H1 (cell line): ENCODE measurements at regions not wholly inside any gene's neighbourhood (a gene's known extent, or its start where the extent isn't known, plus 50 kb on each side); places are given as distances from the start of the nearest gene placed in this dataset.

Experiments used
- CTCF ChIA-PET: fragments of 300-600 bp; sonication (Branson Sonifier 250); formaldehyde crosslinking; loops from one replicate; lab custom pipeline; 2021; ENCODE audit not compliant: partially characterized antibody; lab: Charles Lee
- POLR2A ChIA-PET: fragments of 300-600 bp; sonication (Branson Sonifier 250); formaldehyde crosslinking; loops from one replicate; lab custom pipeline; 2021; ENCODE audit warnings: inconsistent platforms; ENCODE audit not compliant: partially characterized antibody; lab: Charles Lee
- DNase-seq, 2 experiments: peaks; one replicate each; pipeline versions ENCODE4 v3.0.0 to v3.0.0-alpha.2; 2010 to 2022; ENCODE audit warnings: low spot score in 2 of 2, low read depth in 1 of 2, mixed read lengths in 1 of 2
- FAIRE-seq: peaks from 2 replicates; lab custom pipeline; 2011; peaks lifted over from hg19 to GRCh38; lab: Jason Lieb, UNC
- H2AFZ ChIP-seq: 2 replicates; pipeline ENCODE4 v1.8.1; 2012; ENCODE audit warnings: low read length, inconsistent platforms
- H2AK5ac ChIP-seq: 2 replicates; pipeline ENCODE4 v1.6.1; 2013; ENCODE audit warnings: low read depth, low read length
- H2BK120ac ChIP-seq: replicated peaks from 2 replicates; pipeline ENCODE3; 2013; ENCODE audit warnings: low read depth, low read length, inconsistent platforms
- H2BK12ac ChIP-seq: 2 replicates; pipeline ENCODE4 v1.6.1; 2013; ENCODE audit warnings: low read depth, low read length
- H2BK15ac ChIP-seq: 2 replicates; pipeline ENCODE4 v1.6.1; 2013; ENCODE audit warnings: low read length
- H2BK20ac ChIP-seq: 2 replicates; pipeline ENCODE4 v1.6.1; 2013; ENCODE audit warnings: low read length
- H2BK5ac ChIP-seq: 2 replicates; pipeline ENCODE4 v1.6.1; 2013; ENCODE audit warnings: low read depth, low read length
- H3K14ac ChIP-seq: 2 replicates; pipeline ENCODE4 v1.6.1; 2013; ENCODE audit warnings: inconsistent platforms; ENCODE audit not compliant: insufficient read length
- H3K18ac ChIP-seq: 2 replicates; pipeline ENCODE4 v1.6.1; 2013; ENCODE audit warnings: low read length; ENCODE audit errors: extremely low read depth
- H3K23ac ChIP-seq: 2 replicates; pipeline ENCODE4 v1.6.1; 2013; ENCODE audit warnings: inconsistent platforms; ENCODE audit not compliant: insufficient read length
- H3K23me2 ChIP-seq: 2 replicates; pipeline ENCODE4 v1.6.1; 2013; ENCODE audit warnings: low read depth, low read length
- H3K27ac ChIP-seq: 2 replicates; pipeline ENCODE4 v1.6.1; 2011; ENCODE audit warnings: low read depth, low read length, inconsistent platforms
- H3K27me3 ChIP-seq, 4 experiments: replicated peaks in 1 of 4; 1 replicate in 1 of 4; 2 replicates in 3 of 4; pipeline versions ENCODE4 v1.6.1 to v1.8.1; 2011 to 2013; ENCODE audit warnings: low read length in 3 of 4, mild to moderate bottlenecking in 3 of 4, inconsistent platforms in 2 of 4, mixed read lengths in 2 of 4, moderate library complexity in 1 of 4; ENCODE audit not compliant: control insufficient read depth in 3 of 4, insufficient read depth in 3 of 4; ENCODE audit errors: extremely low read depth in 1 of 4
- H3K36me3 ChIP-seq, 4 experiments: 2 replicates each; pipeline versions ENCODE4 v1.6.1 to v1.8.1; 2011 to 2013; ENCODE audit warnings: mild to moderate bottlenecking in 4 of 4, low read length in 3 of 4, moderate library complexity in 2 of 4, control low read depth in 1 of 4, inconsistent platforms in 1 of 4; ENCODE audit not compliant: insufficient read depth in 4 of 4, control insufficient read depth in 2 of 4
- H3K4ac ChIP-seq: replicated peaks from 2 replicates; pipeline ENCODE3; 2013; ENCODE audit warnings: low read length, low read depth, mixed read lengths, inconsistent platforms; ENCODE audit not compliant: insufficient read length
- H3K4me1 ChIP-seq, 4 experiments: replicated peaks in 1 of 4; 1 replicate in 1 of 4; 2 replicates in 3 of 4; pipeline versions ENCODE4 v1.6.1 to v1.8.1; 2011 to 2013; ENCODE audit warnings: low read length in 3 of 4, inconsistent platforms in 2 of 4, mixed read lengths in 1 of 4; ENCODE audit not compliant: insufficient read depth in 4 of 4, control insufficient read depth in 3 of 4
- H3K4me2 ChIP-seq, 2 experiments: 2 replicates each; pipeline versions ENCODE4 v1.6.1 to v1.8.1; 2011 to 2013; ENCODE audit warnings: low read depth in 2 of 2, low read length in 2 of 2, control low read depth in 1 of 2, inconsistent platforms in 1 of 2, mild to moderate bottlenecking in 1 of 2; ENCODE audit not compliant: insufficient read depth in 1 of 2
- H3K4me3 ChIP-seq, 4 experiments: fragments of 200-600, 300-600 bp in 1 of 4; sonication (generic), shearing (Covaris generic), sonication (Bioruptor Twin) in 1 of 4; 2 replicates each; pipeline versions ENCODE4 v1.5.1 to v1.8.1; 2011 to 2016; ENCODE audit warnings: low read length in 4 of 4, low read depth in 3 of 4, control low read depth in 2 of 4, inconsistent platforms in 2 of 4, mild to moderate bottlenecking in 2 of 4, mixed read lengths in 1 of 4, moderate library complexity in 1 of 4; ENCODE audit not compliant: insufficient read depth in 2 of 4; ENCODE audit errors: extremely low read depth in 1 of 4
- H3K56ac ChIP-seq: replicated peaks from 2 replicates; pipeline ENCODE3; 2013; ENCODE audit warnings: low read depth, mild to moderate bottlenecking, mixed read lengths, low read length, inconsistent platforms; ENCODE audit not compliant: insufficient read length
- H3K79me1 ChIP-seq: 2 replicates; pipeline ENCODE4 v1.6.1; 2013; ENCODE audit warnings: low read depth, low read length, control low read depth
- H3K79me2 ChIP-seq, 2 experiments: 2 replicates each; pipeline versions ENCODE4 v1.6.1 to v1.8.1; 2012 to 2013; ENCODE audit warnings: low read length in 2 of 2, mild to moderate bottlenecking in 2 of 2, inconsistent platforms in 1 of 2; ENCODE audit not compliant: insufficient read depth in 2 of 2, control insufficient read depth in 1 of 2
- H3K9ac ChIP-seq, 4 experiments: replicated peaks in 1 of 4; 1 replicate in 1 of 4; 2 replicates in 3 of 4; pipeline versions ENCODE4 v1.6.1 to v1.8.1; 2011 to 2013; ENCODE audit warnings: low read depth in 3 of 4, low read length in 3 of 4, control low read depth in 2 of 4, mild to moderate bottlenecking in 2 of 4, moderate library complexity in 2 of 4, inconsistent platforms in 1 of 4; ENCODE audit errors: extremely low read depth in 1 of 4
- H3K9me3 ChIP-seq, 2 experiments: 2 replicates each; pipeline versions ENCODE4 v1.6.1 to v1.8.1; 2012 to 2013; ENCODE audit warnings: mild to moderate bottlenecking in 2 of 2, moderate library complexity in 2 of 2, control low read depth in 1 of 2, inconsistent platforms in 1 of 2, low read depth in 1 of 2, low read length in 1 of 2, mixed read lengths in 1 of 2; ENCODE audit not compliant: insufficient read depth in 2 of 2
- H4K20me1 ChIP-seq, 2 experiments: replicated peaks in 1 of 2; 2 replicates each; pipeline versions ENCODE3 to v1.8.1; 2011 to 2013; ENCODE audit warnings: inconsistent platforms in 2 of 2, low read length in 2 of 2, mild to moderate bottlenecking in 1 of 2; ENCODE audit not compliant: insufficient read depth in 2 of 2, control insufficient read depth in 1 of 2
- H4K5ac ChIP-seq: 2 replicates; pipeline ENCODE4 v1.6.1; 2013; ENCODE audit warnings: low read length, low read depth, mixed read lengths, inconsistent platforms; ENCODE audit not compliant: insufficient read length
- H4K8ac ChIP-seq: 2 replicates; pipeline ENCODE4 v1.8.0; 2013; ENCODE audit warnings: mild to moderate bottlenecking, moderate library complexity, low read length, inconsistent platforms; ENCODE audit not compliant: insufficient read depth; ENCODE audit errors: extremely low read depth
- H4K91ac ChIP-seq: replicated peaks from 2 replicates; pipeline ENCODE3; 2013; ENCODE audit warnings: low read length, mixed read lengths, inconsistent platforms; ENCODE audit not compliant: insufficient read length
- ATF2 ChIP-seq: IDR thresholded peaks from 2 replicates; pipeline ENCODE4 v1.6.1; 2012; ENCODE audit warnings: low read length, inconsistent platforms
- CBX5 ChIP-seq: fragments of 300-800, 300-1000 bp; sonication (generic); IDR thresholded peaks from 2 replicates; pipeline ENCODE4 v1.7.1; 2016; ENCODE audit warnings: antibody characterized with exemption, low read length, low read depth
- CHD1 ChIP-seq: IDR thresholded peaks from 2 replicates; pipeline ENCODE4 v1.6.1; 2012; ENCODE audit warnings: low read depth, low read length, improper control_type of control experiment
- CREB1 ChIP-seq: IDR thresholded peaks from 2 replicates; pipeline ENCODE4 v1.6.1; 2012; ENCODE audit warnings: inconsistent platforms
- GTF2F1 ChIP-seq: IDR thresholded peaks from 2 replicates; pipeline ENCODE4 v1.6.1; 2012; ENCODE audit warnings: low read depth, low read length, improper control_type of control experiment, borderline replicate concordance
- POU5F1 ChIP-seq: IDR thresholded peaks from 2 replicates; pipeline ENCODE4 v1.6.1; 2011; ENCODE audit warnings: low read depth, mild to moderate bottlenecking, low read length, moderate library complexity
- SAP30 ChIP-seq: fragments of 300-600 bp; sonication (generic); IDR thresholded peaks from 2 replicates; pipeline ENCODE4 v1.7.1; 2012; ENCODE audit warnings: low read length, moderate library complexity, mild to moderate bottlenecking, inconsistent platforms; ENCODE audit not compliant: insufficient read depth, insufficient replicate concordance
- SP4 ChIP-seq: IDR thresholded peaks from 2 replicates; pipeline ENCODE4 v1.6.1; 2012; ENCODE audit warnings: low read length, inconsistent platforms
- SUZ12 ChIP-seq: fragments of 200-600 bp; sonication (generic); IDR thresholded peaks from 2 replicates; pipeline ENCODE4 v1.6.1; 2012; ENCODE audit warnings: mild to moderate bottlenecking, inconsistent platforms, low read length, moderate library complexity, mixed read lengths
- TAF1 ChIP-seq: IDR thresholded peaks from 2 replicates; pipeline ENCODE4 v1.6.1; 2011; ENCODE audit warnings: mild to moderate bottlenecking, low read depth, low read length
- TEAD4 ChIP-seq: IDR thresholded peaks from 2 replicates; pipeline ENCODE4 v1.6.1; 2012; ENCODE audit warnings: low read depth, low read length, inconsistent platforms, mixed read lengths
- YY1 ChIP-seq: IDR thresholded peaks from 2 replicates; pipeline ENCODE4 v1.6.1; 2011; ENCODE audit warnings: low read depth, mild to moderate bottlenecking, low read length
- WGBS, 2 experiments: shearing (Covaris generic) in 1 of 2; methylation state at CpG; one replicate each; pipeline versions ENCODE4 v1.1.6 to v1.1.7; 2013 to 2015; ENCODE audit warnings: low lambda C conversion rate in 2 of 2, mixed read lengths in 2 of 2, inconsistent platforms in 1 of 2, low coverage in 1 of 2, missing lambda C conversion rate in 1 of 2; ENCODE audit not compliant: insufficient replicate concordance in 2 of 2, insufficient coverage in 1 of 2, insufficient read length in 1 of 2; ENCODE audit errors: extremely low coverage in 1 of 2, missing lambda C conversion rate in 1 of 2; 5-methylcytosine and 5-hydroxymethylcytosine counted together
- TF ChIP-seq, protein P1 (sequence below): IDR thresholded peaks from 2 replicates; pipeline ENCODE4 v1.6.1; 2012; ENCODE audit warnings: inconsistent platforms

DNA sequence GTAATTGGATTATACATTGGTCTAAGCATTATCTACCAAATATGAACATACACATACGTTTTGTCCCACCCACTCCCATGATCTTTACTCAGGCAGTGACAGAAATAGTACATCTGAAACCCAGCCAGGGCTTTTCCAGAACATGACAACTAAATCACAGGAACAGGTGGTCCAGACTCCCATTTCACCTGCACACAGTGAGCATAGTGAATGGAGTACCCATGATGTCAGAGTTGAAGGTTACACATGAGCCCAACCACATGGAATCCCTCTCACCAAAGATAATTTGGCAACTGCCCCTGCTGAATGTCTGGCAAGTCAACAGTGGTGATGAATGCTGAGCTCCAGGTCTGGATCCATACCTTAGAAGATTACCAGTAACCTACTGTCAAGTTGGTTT lies 411.9 kb upstream of the LUZP2 start:
- Histone ChIP-seq H2BK20ac (no peak overlapping the region), H3K9ac (no peak overlapping the region), H2BK120ac (no peak overlapping the region), H3K27ac (no peak overlapping the region), H3K14ac (no peak overlapping the region), H3K27me3 (no peaks in the 10 kb centered on the region), H3K23ac (no peak overlapping the region), H3K79me1 (no peaks in the 10 kb centered on the region), H3K18ac (no peak overlapping the region), H4K5ac (no peak overlapping the region), H3K56ac (no peak overlapping the region), H3K79me2 (no peaks in the 10 kb centered on the region), H4K91ac (no peak overlapping the region), H2BK12ac (no peak overlapping the region), H3K23me2 (no peaks in the 10 kb centered on the region), H2AFZ (no peak overlapping the region), H3K4ac (no peak overlapping the region), H3K4me3 (no peak overlapping the region), H4K8ac (no peak overlapping the region), H2BK15ac (no peak overlapping the region), H3K4me2 (no peak overlapping the region), H3K4me1 (no peaks in the 10 kb centered on the region), H2AK5ac (no peak overlapping the region), H3K36me3 (no peaks in the 10 kb centered on the region), H2BK5ac (no peak overlapping the region), H3K9me3 (no peaks in the 10 kb centered on the region), H4K20me1 (no peaks in the 10 kb centered on the region)
- no peak for TF ChIP-seq SUZ12
- TF ChIP-seq TAF1: no peak
- no peak for TF ChIP-seq POU5F1
- TF ChIP-seq SAP30: no peak
- no peak for TF ChIP-seq YY1
- no peak for TF ChIP-seq CREB1
- TF ChIP-seq, protein P1, sequence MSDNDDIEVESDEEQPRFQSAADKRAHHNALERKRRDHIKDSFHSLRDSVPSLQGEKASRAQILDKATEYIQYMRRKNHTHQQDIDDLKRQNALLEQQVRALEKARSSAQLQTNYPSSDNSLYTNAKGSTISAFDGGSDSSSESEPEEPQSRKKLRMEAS: no peak
- TF ChIP-seq CBX5: no peak
- TF ChIP-seq SP4: no peak
- TF ChIP-seq TEAD4: no peak
- no peak for TF ChIP-seq CHD1
- TF ChIP-seq ATF2: no peak
- TF ChIP-seq GTF2F1: no peak
- no peak for FAIRE-seq
- CTCF ChIA-PET: no interaction called here
- DNase-seq: no peak
- POLR2A ChIA-PET: no interaction called here
- 88% methylated on average over 1 of the region's 1 CpG; no CpG with 5 or more reads in 1 of the 2 experiments for WGBS, 2 experiments
